K562 (cell line): ENCODE measurements at regions not wholly inside any gene's neighbourhood (a gene's known extent, or its start where the extent isn't known, plus 50 kb on each side); places are given as distances from the start of the nearest gene placed in this dataset.

Experiments
- ATAC-seq: fragments of 200-7000 bp; cut with Tn5 transposase; 3 replicates; pipeline ENCODE4 v1.9.1; 2020; ENCODE audit warnings: moderate library complexity
- BruUV-seq: library from RNA; stranded (reverse); fragments of 400-500 nt; replicated peaks from 2 replicates; lab custom pipeline; 2021; lab: Mats Ljungman, UMichigan
- CTCF ChIA-PET: fragments of 300-600 bp; formaldehyde crosslinking; extraction: SDS; loops from one replicate; lab custom pipeline; 2021; ENCODE audit warnings: low intra/inter-chr PET ratio; lab: Yijun Ruan, JAX
- POLR2A ChIA-PET: fragments of 300-600, 350-650 bp; sonication (Branson Sonifier 250); formaldehyde crosslinking; extraction: SDS; loops from one replicate; lab custom pipeline; 2021; ENCODE audit warnings: antibody characterized with exemption, inconsistent platforms; lab: Yijun Ruan, JAX
- DNase-seq, 4 experiments: peaks; one replicate each; pipeline versions ENCODE4 v3.0.0 to v3.0.0-alpha.2; 2011 to 2018; ENCODE audit warnings: low spot score in 3 of 4, mixed read lengths in 3 of 4; ENCODE audit errors: extremely low read depth in 1 of 4
- FAIRE-seq: peaks from 2 replicates; lab custom pipeline; 2011; peaks lifted over from hg19 to GRCh38; lab: Jason Lieb, UNC
- H2AFZ ChIP-seq: 2 replicates; pipeline ENCODE4 v1.6.0; 2011; ENCODE audit warnings: low read depth, low read length, control low read depth, inconsistent platforms
- H3K27ac ChIP-seq: fragments of 200-600 bp; 3 replicates; pipeline ENCODE4 v1.8.0; 2011; ENCODE audit warnings: low read depth, mild to moderate bottlenecking, control low read depth, inconsistent platforms, low read length, moderate library complexity, mixed read lengths; ENCODE audit errors: extremely low read depth
- H3K27me3 ChIP-seq, 2 experiments: fragments of 300-600 bp in 1 of 2; 2 replicates in 1 of 2; 3 replicates in 1 of 2; pipeline versions ENCODE4 v1.6.0 to v1.8.0; 2011; ENCODE audit warnings: inconsistent platforms in 2 of 2, low read length in 2 of 2, mild to moderate bottlenecking in 1 of 2, mixed read lengths in 1 of 2, moderate library complexity in 1 of 2; ENCODE audit not compliant: control insufficient read depth in 2 of 2, insufficient read depth in 2 of 2
- H3K36me3 ChIP-seq: fragments of 300-600 bp; 3 replicates; pipeline ENCODE4 v1.8.0; 2011; ENCODE audit warnings: mild to moderate bottlenecking, low read length, inconsistent platforms; ENCODE audit not compliant: control insufficient read depth, insufficient read depth
- H3K4me1 ChIP-seq, 2 experiments: fragments of 200-600 bp in 1 of 2; replicated peaks in 1 of 2; 2 replicates in 1 of 2; 3 replicates in 1 of 2; pipeline versions ENCODE4 v1.5.1 to v1.8.0; 2011; ENCODE audit warnings: inconsistent platforms in 2 of 2, low read length in 2 of 2, mild to moderate bottlenecking in 1 of 2, mixed read lengths in 1 of 2, moderate library complexity in 1 of 2; ENCODE audit not compliant: control insufficient read depth in 2 of 2, insufficient read depth in 2 of 2
- H3K4me2 ChIP-seq: 2 replicates; pipeline ENCODE4 v1.6.1; 2011; ENCODE audit warnings: low read length, control low read depth, inconsistent platforms, mixed read lengths; ENCODE audit not compliant: insufficient read depth
- H3K4me3 ChIP-seq: fragments of 200-600 bp; sonication (generic), shearing (Covaris generic); 2 replicates; pipeline ENCODE4 v1.5.1; 2016; ENCODE audit warnings: control low read depth, inconsistent platforms
- H3K79me2 ChIP-seq: fragments of 200-600 bp; 3 replicates; pipeline ENCODE4 v1.8.0; 2011; ENCODE audit warnings: low read length, inconsistent platforms; ENCODE audit not compliant: control insufficient read depth, insufficient read depth
- H3K9ac ChIP-seq, 2 experiments: 2 replicates each; pipeline versions ENCODE4 v1.6.0 to v1.6.1; 2011; ENCODE audit warnings: low read depth in 2 of 2, low read length in 2 of 2, control low read depth in 1 of 2, inconsistent platforms in 1 of 2, mild to moderate bottlenecking in 1 of 2, mixed read lengths in 1 of 2; ENCODE audit not compliant: insufficient read depth in 1 of 2
- H3K9me1 ChIP-seq: one replicate; pipeline ENCODE4 v1.6.0; 2011; ENCODE audit warnings: inconsistent platforms, mild to moderate bottlenecking, low read length, moderate library complexity; ENCODE audit not compliant: control insufficient read depth, insufficient read depth
- H3K9me3 ChIP-seq: replicated peaks from 2 replicates; pipeline ENCODE4 v1.5.1; 2011; ENCODE audit warnings: low read depth, low read length, inconsistent platforms; ENCODE audit not compliant: control insufficient read depth, insufficient read depth
- H4K20me1 ChIP-seq: replicated peaks from 2 replicates; pipeline ENCODE4 v1.6.1; 2011; ENCODE audit warnings: low read length, inconsistent platforms, mixed read lengths; ENCODE audit not compliant: control insufficient read depth, insufficient read depth
- ARID2 ChIP-seq: fragments of 450-650 bp; IDR thresholded peaks from 2 replicates; pipeline ENCODE4 v1.6.1; 2017; ENCODE audit warnings: antibody characterized with exemption, mild to moderate bottlenecking
- CBX1 ChIP-seq: sonication (generic); IDR thresholded peaks from 2 replicates; pipeline ENCODE4 v1.6.1; 2016; ENCODE audit warnings: antibody characterized with exemption, low read depth, mild to moderate bottlenecking
- ELK1 ChIP-seq: sonication (generic); formaldehyde crosslinking; IDR thresholded peaks from 2 replicates; pipeline ENCODE4 v1.8.1; 2022; ENCODE audit warnings: missing genetic modification reagents
- FUS ChIP-seq: fragments of 200-400 bp; formaldehyde crosslinking; optimal IDR thresholded peaks from 2 replicates; pipeline ENCODE3; 2017; ENCODE audit warnings: low read depth, low read length
- HEY1 ChIP-seq: fragments of 250-450 bp; sonication (Bioruptor Pico); IDR thresholded peaks from 2 replicates; pipeline ENCODE4 v1.5.0; 2020; ENCODE audit warnings: mild to moderate bottlenecking, moderate library complexity, borderline replicate concordance
- HMGN3 ChIP-seq: IDR thresholded peaks from 2 replicates; pipeline ENCODE4 v1.6.1; 2011; ENCODE audit warnings: borderline replicate concordance, low read depth, mild to moderate bottlenecking, mixed read lengths, low read length; ENCODE audit not compliant: insufficient read length; ENCODE audit errors: extremely low read depth
- LARP7 ChIP-seq: fragments of 450-650 bp; IDR thresholded peaks from 2 replicates; pipeline ENCODE4 v1.6.1; 2016
- MAFK ChIP-seq: IDR thresholded peaks from 2 replicates; pipeline ENCODE4 v1.6.1; 2011; ENCODE audit warnings: low read length, improper control_type of control experiment
- NFATC3 ChIP-seq: fragments of 450-650 bp; IDR thresholded peaks from 2 replicates; pipeline ENCODE4 v1.6.1; 2017; ENCODE audit warnings: mild to moderate bottlenecking
- NFXL1 ChIP-seq: fragments of 450-650 bp; formaldehyde crosslinking; IDR thresholded peaks from 2 replicates; pipeline ENCODE4 v1.4.0; 2021; ENCODE audit warnings: mild to moderate bottlenecking
- RFX5 ChIP-seq: IDR thresholded peaks from 2 replicates; pipeline ENCODE4 v1.6.1; 2011; ENCODE audit warnings: low read depth, mild to moderate bottlenecking, improper control_type of control experiment, low read length
- SREBF2 ChIP-seq: sonication (generic); formaldehyde crosslinking; IDR thresholded peaks from 2 replicates; pipeline ENCODE4 v1.4.0; 2020; ENCODE audit warnings: mild to moderate bottlenecking, missing genetic modification reagents
- ZNF407 ChIP-seq: fragments of 450-650 bp; IDR thresholded peaks from 2 replicates; pipeline ENCODE4 v1.6.1; 2016; ENCODE audit warnings: low read depth
- ZSCAN29 ChIP-seq: fragments of 450-650 bp; IDR thresholded peaks from 2 replicates; pipeline ENCODE4 v1.6.1; 2017
- WGBS: fragments of 100-300 bp; shearing (Covaris generic); methylation state at CpG from one replicate; pipeline ENCODE4 v1.1.6; 2016; ENCODE audit warnings: low coverage, mixed read lengths; ENCODE audit not compliant: insufficient coverage; ENCODE audit errors: missing lambda C conversion rate; 5-methylcytosine and 5-hydroxymethylcytosine counted together
- in situ Hi-C: fragments of 300-500 bp; cut with MboI; formaldehyde crosslinking; loops from 4 replicates; pipeline ENCODE4 v1.15.0; 2018; ENCODE audit warnings: inconsistent platforms, mixed read lengths
- intact Hi-C: fragments of 100-400 bp; cut with micrococcal nuclease; formaldehyde crosslinking; loops from 2 replicates; pipeline ENCODE4 v1.14.2; 2022

- FAIRE-seq (no peak), DNase-seq (no peak), ATAC-seq (no peak)
- in situ Hi-C loops (no loop called here), intact Hi-C loops (no loop called here)
- no TSS peak for BruUV-seq
- no peaks in the 10 kb centered on the region for H4K20me1 ChIP-seq
- no peaks in the 10 kb centered on the region for H3K79me2 ChIP-seq
- no peak overlapping the region for H3K4me2 ChIP-seq
- ChIA-PET CTCF (no interaction called here), POLR2A (no interaction called here)
- no peaks in the 10 kb centered on the region for H3K9me1 ChIP-seq
- no peaks in the 10 kb centered on the region for H3K9me3 ChIP-seq
- no peaks in the 10 kb centered on the region for H3K36me3 ChIP-seq
- H3K27me3 ChIP-seq: no peaks in the 10 kb centered on the region; a peak in 2 of 5 replicates
- WGBS: 4% methylated on average over 2 of the region's 2 CpGs
- H2AFZ ChIP-seq: no peak overlapping the region
- no peak overlapping the region for H3K4me3 ChIP-seq
- H3K4me1 ChIP-seq: no peaks in the 10 kb centered on the region
- no peak overlapping the region for H3K9ac ChIP-seq
- no peak overlapping the region for H3K27ac ChIP-seq
- TF ChIP-seq NFATC3: no peak
- no peak for TF ChIP-seq MAFK
- TF ChIP-seq ARID2: no peak
- no peak for TF ChIP-seq CBX1
- no peak for TF ChIP-seq FUS
- no peak for TF ChIP-seq SREBF2 (CRISPR knock-in tag)
- no peak for TF ChIP-seq ZSCAN29
- TF ChIP-seq ZNF407: no peak
- no peak for TF ChIP-seq HEY1 (CRISPR knock-in tag)
- no peak for TF ChIP-seq RFX5
- no peak for TF ChIP-seq NFXL1
- no peak for TF ChIP-seq HMGN3
- no peak for TF ChIP-seq ELK1 (CRISPR knock-in tag)
- no peak for TF ChIP-seq LARP7
Measured at GRCh38 chr6:137350857-137351256, 131.7 kb upstream of the IFNGR1 start.
